Hepatocyte (in vitro differentiated cells): ENCODE measurements at regions not wholly inside any gene's neighbourhood (a gene's known extent, or its start where the extent isn't known, plus 50 kb on each side); places are given as distances from the start of the nearest gene placed in this dataset.

Source experiments
- CTCF ChIP-seq: fragments of 200-600 bp; sonication (generic); IDR thresholded peaks from 2 replicates; pipeline ENCODE4 v1.5.1; 2016; ENCODE audit warnings: antibody characterized with exemption, mild to moderate bottlenecking; ENCODE audit not compliant: poor library complexity
- EZH2 ChIP-seq: fragments of 200-600 bp; sonication (generic); IDR thresholded peaks from 2 replicates; pipeline ENCODE4 v1.6.1; 2016; ENCODE audit warnings: antibody characterized with exemption, mild to moderate bottlenecking, borderline replicate concordance

DNA sequence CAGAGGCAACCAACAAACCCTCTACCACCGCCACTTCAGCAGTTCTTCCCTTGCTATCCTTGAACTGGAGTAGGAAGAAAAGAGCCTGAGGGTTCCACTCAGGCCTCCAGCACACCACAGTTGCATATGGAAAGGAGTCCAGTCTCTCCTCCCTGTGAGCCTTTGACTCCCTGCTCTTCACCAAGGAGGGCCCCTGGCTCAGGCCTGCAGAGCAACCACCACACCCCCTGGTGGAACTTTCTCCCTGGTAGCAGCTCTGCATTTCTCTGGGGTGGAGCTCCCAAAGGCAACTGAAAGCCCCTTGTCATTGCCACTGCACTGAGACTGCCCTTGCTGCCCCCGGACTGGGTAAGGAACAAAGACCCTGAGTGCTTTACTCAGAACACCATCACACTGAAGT, 1021.5 kb upstream of the ADGRL2 start:
- TF ChIP-seq CTCF (no peak), EZH2 (no peak)
